ENCODE measurements at regions not wholly inside any gene's neighbourhood (a gene's known extent, or its start where the extent isn't known, plus 50 kb on each side); places are given as distances from the start of the nearest gene placed in this dataset.
"Not testable (repeated sequence)": the region's sequence is repeated elsewhere in the genome, so short reads cannot be mapped to it uniquely, and the experiment has no call there.

DNA sequence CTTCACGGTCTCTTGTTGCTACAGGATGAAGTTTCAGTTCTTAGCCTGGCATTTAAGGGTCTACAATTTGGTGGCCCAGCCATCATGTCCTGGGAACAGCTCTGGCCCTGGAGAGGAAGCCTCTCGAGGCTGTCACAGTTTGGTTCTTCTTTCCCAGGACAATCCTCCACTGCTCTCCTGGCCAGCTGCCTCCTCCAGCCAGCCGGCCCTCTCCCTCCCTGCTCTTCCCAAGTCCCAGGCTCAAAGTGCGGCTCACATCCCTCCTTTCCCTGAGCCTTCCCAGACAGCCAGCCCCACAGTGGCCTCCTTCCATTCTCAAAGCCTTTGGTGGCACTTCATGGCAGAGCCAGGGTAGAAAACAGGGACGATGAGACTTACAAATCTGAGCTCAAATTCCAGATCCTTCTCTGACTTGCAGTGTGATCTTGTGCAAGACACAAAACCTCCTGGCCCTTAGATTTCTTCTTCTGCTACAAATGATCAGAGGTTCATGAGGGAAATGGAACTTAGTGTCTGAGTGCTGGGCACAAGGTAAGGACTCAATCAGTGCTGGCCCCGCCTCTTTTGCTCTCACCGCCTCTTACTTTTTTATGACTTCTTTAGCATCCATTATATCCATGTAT lies 223.8 kb upstream of the ECI2 start:
- Histone ChIP-seq H3K9ac (ENCODE audit: low read depth, low read length) (no peak overlapping the region), H3K36me3 (ENCODE audit: insufficient read depth, low read depth, low read length) (no peaks in the 10 kb centered on the region), H3K4me1 (ENCODE audit: insufficient read depth, low read length) (peaks cover 10% of the 10 kb centered on the region), H3K27me3 (ENCODE audit: insufficient read depth, low read length) (no peaks in the 10 kb centered on the region), H3K9me3 (ENCODE audit: insufficient read depth, low read depth, low read length) (no peaks in the 10 kb centered on the region), H3K27ac (ENCODE audit: low read length) (no peak overlapping the region), H3K4me3 (ENCODE audit: low read length) (no peak overlapping the region)

GRCh38 chr6:4358414-4359107 lies 223.2 kb upstream of the ECI2 start:
- H3K4me3 ChIP-seq (ENCODE audit: low read length): no peak overlapping the region
- no peak overlapping the region for H3K27ac ChIP-seq (ENCODE audit: low read length)
- H3K27me3 ChIP-seq (ENCODE audit: insufficient read depth, low read length): no peaks in the 10 kb centered on the region
- H3K9ac ChIP-seq (ENCODE audit: low read depth, low read length): no peak overlapping the region
- H3K4me1 ChIP-seq (ENCODE audit: insufficient read depth, low read length): peaks cover 10% of the 10 kb centered on the region
- H3K36me3 ChIP-seq (ENCODE audit: insufficient read depth, low read depth, low read length): no peaks in the 10 kb centered on the region
- no peaks in the 10 kb centered on the region for H3K9me3 ChIP-seq (ENCODE audit: insufficient read depth, low read depth, low read length)

DNA sequence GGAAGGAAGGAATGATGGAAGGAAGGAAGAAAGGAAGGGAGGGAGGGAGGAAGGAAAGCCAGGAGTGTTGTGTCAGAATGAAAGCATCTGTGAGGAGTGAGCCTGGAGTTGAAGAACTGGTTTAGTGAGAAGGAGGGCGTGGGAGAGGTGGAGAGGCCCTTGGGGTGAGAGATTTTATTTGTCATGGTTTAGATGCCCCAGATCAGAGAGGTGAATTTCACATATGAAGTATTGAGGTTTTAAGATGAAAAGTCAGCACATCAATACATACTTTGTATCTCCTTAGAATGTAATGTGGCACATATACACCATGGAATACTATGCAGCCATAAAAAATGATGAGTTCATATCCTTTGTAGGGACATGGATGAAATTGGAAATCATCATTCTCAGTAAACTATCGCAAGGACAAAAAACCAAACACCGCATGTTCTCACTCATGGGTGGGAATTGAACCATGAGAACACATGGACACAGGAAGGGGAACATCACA lies 222.3 kb upstream of the ECI2 start:
- not testable (repeated sequence) for H3K4me3 ChIP-seq (ENCODE audit: low read length); H3K36me3 ChIP-seq (ENCODE audit: insufficient read depth, low read depth, low read length); H3K27me3 ChIP-seq (ENCODE audit: insufficient read depth, low read length); H3K4me1 ChIP-seq (ENCODE audit: insufficient read depth, low read length); H3K9ac ChIP-seq (ENCODE audit: low read depth, low read length); H3K27ac ChIP-seq (ENCODE audit: low read length); H3K9me3 ChIP-seq (ENCODE audit: insufficient read depth, low read depth, low read length)

DNA sequence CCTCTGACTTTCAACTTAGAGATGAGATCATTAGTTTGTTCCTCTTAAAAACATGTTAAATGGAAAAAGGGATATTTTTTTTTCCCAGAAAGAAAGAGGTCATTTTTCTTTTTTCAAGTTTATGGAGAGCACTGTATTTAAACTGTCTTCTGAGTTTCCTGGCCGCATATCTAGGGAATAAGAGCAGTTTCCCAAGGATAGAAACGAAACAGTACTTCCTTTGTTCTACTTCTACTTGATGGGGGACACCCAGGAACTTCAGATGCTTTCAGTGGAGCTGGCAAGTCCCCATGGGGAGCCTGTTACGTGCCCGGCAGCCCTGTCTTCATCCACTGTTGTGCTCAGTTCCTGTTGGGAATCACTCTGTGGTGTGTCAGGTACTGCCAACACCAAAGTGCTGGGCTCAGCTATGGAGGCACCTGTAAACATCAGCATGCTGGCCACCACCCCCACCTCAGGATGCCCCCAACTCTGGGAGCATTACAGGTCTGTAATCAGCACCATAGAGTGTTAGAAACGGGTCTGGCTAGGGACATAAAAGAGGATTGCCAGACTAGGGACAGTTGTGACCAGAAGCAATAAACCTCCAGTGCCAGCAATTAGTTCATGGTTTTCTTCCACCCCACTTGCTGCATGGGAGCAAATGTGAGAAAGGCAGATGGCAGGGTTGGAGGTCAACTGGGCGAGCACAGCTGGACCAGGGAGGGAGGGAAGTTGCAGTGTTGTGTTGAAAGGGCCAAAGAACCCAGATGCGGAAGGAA lies 221.7 kb upstream of the ECI2 start:
- Histone ChIP-seq H3K9ac (ENCODE audit: low read depth, low read length) (no peak overlapping the region), H3K27ac (ENCODE audit: low read length) (no peak overlapping the region), H3K9me3 (ENCODE audit: insufficient read depth, low read depth, low read length) (no peaks in the 10 kb centered on the region), H3K4me1 (ENCODE audit: insufficient read depth, low read length) (peaks cover 10% of the 10 kb centered on the region), H3K4me3 (ENCODE audit: low read length) (no peak overlapping the region), H3K36me3 (ENCODE audit: insufficient read depth, low read depth, low read length) (no peaks in the 10 kb centered on the region), H3K27me3 (ENCODE audit: insufficient read depth, low read length) (no peaks in the 10 kb centered on the region)

DNA sequence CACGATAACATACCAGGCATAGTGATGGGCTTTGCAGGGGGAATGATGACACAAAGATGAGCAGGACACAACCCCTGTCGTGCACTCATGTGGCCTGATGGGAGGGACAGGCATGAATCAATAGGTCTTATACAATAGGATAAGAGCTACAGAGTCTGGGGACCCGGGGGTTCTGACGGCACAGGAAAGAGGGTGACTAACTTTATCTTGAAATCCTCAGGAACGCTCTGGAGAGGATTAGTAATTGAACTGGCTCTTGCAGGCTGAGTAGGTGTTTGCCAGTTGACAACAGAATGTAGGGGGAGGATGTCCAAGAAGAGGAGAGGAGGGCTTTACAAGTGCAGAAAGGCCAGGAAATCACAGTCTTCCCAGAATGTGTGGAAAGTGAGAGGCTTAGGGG lies 219.9 kb upstream of the ECI2 start:
- no peaks in the 10 kb centered on the region for H3K9me3 ChIP-seq (ENCODE audit: insufficient read depth, low read depth, low read length)
- no peaks in the 10 kb centered on the region for H3K36me3 ChIP-seq (ENCODE audit: insufficient read depth, low read depth, low read length)
- H3K4me3 ChIP-seq (ENCODE audit: low read length): no peak overlapping the region
- H3K27me3 ChIP-seq (ENCODE audit: insufficient read depth, low read length): no peaks in the 10 kb centered on the region
- H3K4me1 ChIP-seq (ENCODE audit: insufficient read depth, low read length): peaks cover 10% of the 10 kb centered on the region
- H3K9ac ChIP-seq (ENCODE audit: low read depth, low read length): no peak overlapping the region
- no peak overlapping the region for H3K27ac ChIP-seq (ENCODE audit: low read length)

GRCh38 chr6:4354181-4354580 lies 218.8 kb upstream of the ECI2 start:
- H3K27ac ChIP-seq (ENCODE audit: low read length): no peak overlapping the region

DNA sequence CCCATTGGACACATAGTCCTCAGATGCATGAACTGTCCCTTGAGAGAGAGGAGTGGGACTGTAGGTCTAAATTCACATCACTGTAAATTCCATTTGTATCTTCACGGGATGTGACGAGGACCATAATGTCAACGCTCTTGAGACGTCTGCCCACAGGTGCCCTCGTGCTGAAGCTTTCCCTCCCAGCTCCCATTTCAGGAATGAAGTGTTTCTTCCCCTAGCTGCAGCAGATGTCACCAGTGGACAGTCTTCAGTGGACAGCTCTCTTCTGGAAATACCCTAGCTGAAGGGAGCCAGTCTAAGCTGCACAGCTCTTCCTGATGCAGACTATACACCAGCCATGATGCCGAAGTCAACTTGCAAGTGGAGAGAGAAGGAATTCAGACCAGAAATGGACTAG lies 217.4 kb upstream of the ECI2 start:
- no peak overlapping the region for H3K27ac ChIP-seq (ENCODE audit: low read length)

More at GRCh38 chr6:4354181-4354580, 218.8 kb upstream of the ECI2 start:
- H3K4me1 ChIP-seq (ENCODE audit: insufficient read depth, low read length): peaks cover 8% of the 10 kb centered on the region
- no peaks in the 10 kb centered on the region for H3K27me3 ChIP-seq (ENCODE audit: insufficient read depth, low read length)
- H3K9ac ChIP-seq (ENCODE audit: low read depth, low read length): no peak overlapping the region
- no peaks in the 10 kb centered on the region for H3K36me3 ChIP-seq (ENCODE audit: insufficient read depth, low read depth, low read length)
- H3K9me3 ChIP-seq (ENCODE audit: insufficient read depth, low read depth, low read length): no peaks in the 10 kb centered on the region
- no peak overlapping the region for H3K4me3 ChIP-seq (ENCODE audit: low read length)

GRCh38 chr6:4352322-4352669 lies 216.9 kb upstream of the ECI2 start:
- Histone ChIP-seq H3K4me1 (ENCODE audit: insufficient read depth, low read length) (no peaks in the 10 kb centered on the region), H3K27me3 (ENCODE audit: insufficient read depth, low read length) (no peaks in the 10 kb centered on the region), H3K4me3 (ENCODE audit: low read length) (no peak overlapping the region), H3K36me3 (ENCODE audit: insufficient read depth, low read depth, low read length) (no peaks in the 10 kb centered on the region), H3K9me3 (ENCODE audit: insufficient read depth, low read depth, low read length) (no peaks in the 10 kb centered on the region), H3K27ac (ENCODE audit: low read length) (no peak overlapping the region), H3K9ac (ENCODE audit: low read depth, low read length) (no peak overlapping the region)

More for the DNA sequence above, 217.4 kb upstream of the ECI2 start:
- no peaks in the 10 kb centered on the region for H3K9me3 ChIP-seq (ENCODE audit: insufficient read depth, low read depth, low read length)
- H3K27me3 ChIP-seq (ENCODE audit: insufficient read depth, low read length): no peaks in the 10 kb centered on the region
- H3K4me1 ChIP-seq (ENCODE audit: insufficient read depth, low read length): no peaks in the 10 kb centered on the region
- no peak overlapping the region for H3K4me3 ChIP-seq (ENCODE audit: low read length)
- no peaks in the 10 kb centered on the region for H3K36me3 ChIP-seq (ENCODE audit: insufficient read depth, low read depth, low read length)
- H3K9ac ChIP-seq (ENCODE audit: low read depth, low read length): no peak overlapping the region

GRCh38 chr6:4351520-4352321 lies 216.3 kb upstream of the ECI2 start:
- Histone ChIP-seq H3K9ac (ENCODE audit: low read depth, low read length) (no peak overlapping the region), H3K27me3 (ENCODE audit: insufficient read depth, low read length) (no peaks in the 10 kb centered on the region), H3K27ac (ENCODE audit: low read length) (no peak overlapping the region), H3K9me3 (ENCODE audit: insufficient read depth, low read depth, low read length) (no peaks in the 10 kb centered on the region), H3K36me3 (ENCODE audit: insufficient read depth, low read depth, low read length) (no peaks in the 10 kb centered on the region), H3K4me1 (ENCODE audit: insufficient read depth, low read length) (no peaks in the 10 kb centered on the region), H3K4me3 (ENCODE audit: low read length) (no peak overlapping the region)

DNA sequence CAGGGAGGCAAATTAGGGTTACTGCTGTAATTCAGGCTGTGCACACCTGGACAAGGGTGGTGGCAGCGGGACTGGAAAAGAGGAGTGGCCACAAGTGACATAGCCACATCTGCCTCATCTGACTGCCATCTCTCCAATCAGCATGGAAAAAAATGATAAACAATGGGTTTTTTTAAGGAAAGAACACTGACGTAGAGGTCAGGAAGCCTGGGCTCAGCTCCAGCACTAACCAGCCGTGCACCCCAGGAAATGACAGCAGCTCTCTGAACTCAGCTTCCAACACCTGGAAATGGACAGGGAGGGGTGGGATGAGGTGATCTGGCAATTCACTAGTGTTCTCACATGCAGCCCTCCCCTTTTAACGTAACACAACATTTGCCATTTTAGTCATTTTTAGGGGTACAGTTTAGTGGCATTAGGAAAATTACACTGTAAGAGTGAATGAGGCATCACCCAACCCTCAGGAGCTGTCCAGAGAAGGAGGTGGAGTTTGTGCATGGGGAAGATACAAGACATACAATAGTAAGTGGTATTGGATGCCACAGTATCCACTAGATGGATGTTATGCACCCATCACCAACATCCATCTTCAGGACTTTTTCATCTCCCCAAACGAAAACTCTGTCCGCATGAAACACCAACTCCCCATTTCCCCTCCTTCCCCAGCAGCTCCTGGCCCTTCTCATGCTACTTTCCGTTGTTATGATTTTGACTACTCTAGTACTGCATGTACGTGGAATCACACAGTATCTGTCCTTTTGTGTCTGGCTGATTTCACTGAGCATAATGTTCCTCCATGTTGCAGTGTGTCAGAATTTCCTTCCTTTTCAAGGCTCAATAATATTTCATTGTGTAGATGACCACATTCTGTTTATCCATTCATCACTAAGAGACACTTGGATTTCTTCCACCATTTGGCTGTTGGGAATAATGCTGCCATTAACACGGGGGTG lies 215.5 kb upstream of the ECI2 start:
- no peaks in the 10 kb centered on the region for H3K9me3 ChIP-seq (ENCODE audit: insufficient read depth, low read depth, low read length)
- H3K9ac ChIP-seq (ENCODE audit: low read depth, low read length): no peak overlapping the region
- H3K36me3 ChIP-seq (ENCODE audit: insufficient read depth, low read depth, low read length): no peaks in the 10 kb centered on the region
- H3K4me1 ChIP-seq (ENCODE audit: insufficient read depth, low read length): no peaks in the 10 kb centered on the region
- H3K4me3 ChIP-seq (ENCODE audit: low read length): no peak overlapping the region
- H3K27ac ChIP-seq (ENCODE audit: low read length): no peak overlapping the region
- H3K27me3 ChIP-seq (ENCODE audit: insufficient read depth, low read length): no peaks in the 10 kb centered on the region

GRCh38 chr6:4349931-4350330 lies 214.6 kb upstream of the ECI2 start:
- Histone ChIP-seq H3K9me3 (ENCODE audit: insufficient read depth, low read depth, low read length) (no peaks in the 10 kb centered on the region), H3K9ac (ENCODE audit: low read depth, low read length) (no peak overlapping the region), H3K27me3 (ENCODE audit: insufficient read depth, low read length) (no peaks in the 10 kb centered on the region), H3K4me1 (ENCODE audit: insufficient read depth, low read length) (no peaks in the 10 kb centered on the region), H3K27ac (ENCODE audit: low read length) (no peak overlapping the region), H3K36me3 (ENCODE audit: insufficient read depth, low read depth, low read length) (no peaks in the 10 kb centered on the region), H3K4me3 (ENCODE audit: low read length) (no peak overlapping the region)

Measured in iPS-20b (cell line).